SK-N-SH treated with all-trans-retinoic acid at 6 μM for 48 hours (cell line): ENCODE measurements at regions not wholly inside any gene's neighbourhood (a gene's known extent, or its start where the extent isn't known, plus 50 kb on each side); places are given as distances from the start of the nearest gene placed in this dataset.

Source experiments
- ATAC-seq: fragments of 200-7000 bp; cut with Tn5 transposase; 3 replicates; pipeline ENCODE4 v1.9.1; 2020; ENCODE audit warnings: mild to moderate bottlenecking, moderate library complexity
- ARNTL ChIP-seq: fragments of 450-650 bp; formaldehyde crosslinking; IDR thresholded peaks from 2 replicates; pipeline ENCODE4 v1.5.0; 2020; ENCODE audit warnings: low read depth, mild to moderate bottlenecking, moderate library complexity, borderline replicate concordance
- BACH2 ChIP-seq: fragments of 250-450 bp; sonication (Bioruptor Pico); IDR thresholded peaks from 2 replicates; pipeline ENCODE4 v1.9.0; 2021; ENCODE audit warnings: mild to moderate bottlenecking, borderline replicate concordance
- CREB5 ChIP-seq: fragments of 250-450 bp; sonication (Bioruptor Pico); IDR thresholded peaks from 2 replicates; pipeline ENCODE4 v1.5.1; 2020; ENCODE audit warnings: low read depth, mild to moderate bottlenecking, moderate library complexity
- CSDC2 ChIP-seq: fragments of 250-450 bp; sonication (Bioruptor Pico); IDR thresholded peaks from 2 replicates; pipeline ENCODE4 v1.5.0; 2020; ENCODE audit warnings: mild to moderate bottlenecking, moderate library complexity
- ESRRG ChIP-seq: fragments of 250-450 bp; sonication (Bioruptor Pico); IDR thresholded peaks from 2 replicates; pipeline ENCODE4 v1.6.1; 2021; ENCODE audit warnings: mild to moderate bottlenecking
- GLIS3 ChIP-seq: fragments of 250-450 bp; sonication (Bioruptor Pico); IDR thresholded peaks from 2 replicates; pipeline ENCODE4 v1.5.0; 2020; ENCODE audit warnings: mild to moderate bottlenecking, moderate library complexity
- ISL1 ChIP-seq: fragments of 250-450 bp; sonication (Bioruptor Pico); IDR thresholded peaks from 2 replicates; pipeline ENCODE4 v2.1.2; 2022; ENCODE audit warnings: mild to moderate bottlenecking, moderate library complexity
- OSR1 ChIP-seq: fragments of 250-450 bp; sonication (Bioruptor Pico); IDR thresholded peaks from 2 replicates; pipeline ENCODE4 v1.8.0; 2022; ENCODE audit warnings: moderate library complexity, mild to moderate bottlenecking, inconsistent platforms
- PPARA ChIP-seq: fragments of 250-450 bp; sonication (Bioruptor Pico); IDR thresholded peaks from 2 replicates; pipeline ENCODE4 v1.5.0; 2020; ENCODE audit warnings: mild to moderate bottlenecking, borderline replicate concordance
- RARB ChIP-seq: fragments of 250-450 bp; sonication (Bioruptor Pico); IDR thresholded peaks from 2 replicates; pipeline ENCODE4 v1.8.0; 2021; ENCODE audit warnings: mild to moderate bottlenecking, moderate library complexity
- SNAI2 ChIP-seq: fragments of 250-450 bp; sonication (Bioruptor Pico); IDR thresholded peaks from 2 replicates; pipeline ENCODE4 v1.5.0; 2020; ENCODE audit warnings: mild to moderate bottlenecking, moderate library complexity
- TCF4 ChIP-seq: fragments of 250-450 bp; sonication (Bioruptor Pico); IDR thresholded peaks from 2 replicates; pipeline ENCODE4 v1.8.0; 2021; ENCODE audit warnings: mild to moderate bottlenecking, moderate library complexity, borderline replicate concordance
- TOX ChIP-seq: fragments of 250-450 bp; sonication (Bioruptor Pico); IDR thresholded peaks from 2 replicates; pipeline ENCODE4 v1.8.0; 2021; ENCODE audit warnings: mild to moderate bottlenecking, moderate library complexity, borderline replicate concordance
- ZC3H10 ChIP-seq: fragments of 250-450 bp; sonication (Bioruptor Pico); IDR thresholded peaks from 2 replicates; pipeline ENCODE4 v1.5.1; 2021; ENCODE audit warnings: mild to moderate bottlenecking, moderate library complexity
- ZFP3 ChIP-seq: fragments of 250-450 bp; sonication (Bioruptor Pico); IDR thresholded peaks from 2 replicates; pipeline ENCODE4 v1.5.0; 2020; ENCODE audit warnings: mild to moderate bottlenecking, moderate library complexity
- ZFP30 ChIP-seq: fragments of 450-650 bp; formaldehyde crosslinking; IDR thresholded peaks from 2 replicates; pipeline ENCODE4 v1.5.0; 2022; ENCODE audit warnings: mild to moderate bottlenecking, moderate library complexity
- ZNF565 ChIP-seq: fragments of 450-650 bp; formaldehyde crosslinking; conservative IDR thresholded peaks from 2 replicates; pipeline ENCODE4 v1.5.0; 2020; ENCODE audit warnings: low read depth, mild to moderate bottlenecking, moderate library complexity
- ZNF70 ChIP-seq: fragments of 450-650 bp; formaldehyde crosslinking; IDR thresholded peaks from 2 replicates; pipeline ENCODE4 v1.5.0; 2020; ENCODE audit warnings: mild to moderate bottlenecking, moderate library complexity
- ZNF8 ChIP-seq: fragments of 450-650 bp; formaldehyde crosslinking; IDR thresholded peaks from 2 replicates; pipeline ENCODE4 v1.5.0; 2020; ENCODE audit warnings: mild to moderate bottlenecking, moderate library complexity
- TF ChIP-seq, protein P1 (sequence below): fragments of 250-450 bp; sonication (Bioruptor Pico); IDR thresholded peaks from 2 replicates; pipeline ENCODE4 v1.5.0; 2020; ENCODE audit warnings: mild to moderate bottlenecking, moderate library complexity
- TF ChIP-seq, protein P2 (sequence below): fragments of 250-450 bp; sonication (Bioruptor Pico); IDR thresholded peaks from 2 replicates; pipeline ENCODE4 v1.5.1; 2021; ENCODE audit warnings: mild to moderate bottlenecking, moderate library complexity
- TF ChIP-seq, protein P3 (sequence below): fragments of 250-450 bp; sonication (Bioruptor Pico); IDR thresholded peaks from 2 replicates; pipeline ENCODE4 v1.8.0; 2021; ENCODE audit warnings: low read depth, mild to moderate bottlenecking, moderate library complexity, borderline replicate concordance
- TF ChIP-seq, protein P4 (sequence below): fragments of 250-450 bp; sonication (Bioruptor Pico); IDR thresholded peaks from 2 replicates; pipeline ENCODE4 v1.8.0; 2020; ENCODE audit warnings: mild to moderate bottlenecking, moderate library complexity, borderline replicate concordance

DNA sequence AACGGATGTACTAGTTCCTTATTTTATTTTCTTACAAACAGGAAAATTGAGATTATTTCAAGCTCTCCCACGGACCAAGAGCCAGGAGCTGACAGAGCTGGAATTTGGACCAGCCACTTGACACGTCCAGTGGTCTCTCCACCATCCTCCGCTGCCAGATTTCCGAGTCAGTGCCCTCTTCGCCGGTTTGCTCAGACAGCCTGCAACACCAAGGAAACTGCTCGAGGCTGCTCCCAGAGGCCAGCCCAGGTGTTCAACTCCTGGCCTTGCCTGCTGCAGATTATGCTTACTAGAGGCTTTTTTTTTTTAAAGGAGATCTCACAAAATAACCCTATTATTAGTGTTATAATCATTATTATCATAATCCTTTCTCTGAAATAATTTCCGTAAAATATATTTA lies 779.8 kb downstream of the RNF144A start (continued):
- no peak for TF ChIP-seq ZFP30 (CRISPR knock-in tag)
- TF ChIP-seq, all 23 proteins: peak for 0

DNA sequence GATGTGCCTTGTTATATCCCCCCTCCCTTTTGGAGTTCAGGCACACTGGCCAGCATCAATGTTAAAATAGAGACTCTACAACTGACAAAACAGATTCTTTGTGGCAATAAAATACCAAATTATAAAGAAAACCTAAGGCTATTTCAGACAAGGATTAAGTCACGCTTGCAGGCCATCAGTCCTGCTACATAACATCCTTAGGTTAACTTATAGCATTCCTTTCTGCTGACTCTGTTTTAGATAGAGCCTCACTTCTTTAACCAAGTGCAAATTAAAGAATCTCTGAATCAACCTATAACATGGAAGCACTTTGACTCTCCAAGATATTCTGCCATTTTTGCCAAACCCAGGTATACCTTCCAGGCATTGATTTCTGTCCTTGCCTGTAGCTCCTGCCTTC lies 784.6 kb downstream of the RNF144A start:
- TF ChIP-seq ISL1 (peak; percentile 6; the same call in 1 of the 2 replicates), GLIS3 (CRISPR knock-in tag) (no peak), ZFP30 (CRISPR knock-in tag) (no peak), ESRRG (CRISPR knock-in tag) (no peak)
- TF ChIP-seq, protein P1, sequence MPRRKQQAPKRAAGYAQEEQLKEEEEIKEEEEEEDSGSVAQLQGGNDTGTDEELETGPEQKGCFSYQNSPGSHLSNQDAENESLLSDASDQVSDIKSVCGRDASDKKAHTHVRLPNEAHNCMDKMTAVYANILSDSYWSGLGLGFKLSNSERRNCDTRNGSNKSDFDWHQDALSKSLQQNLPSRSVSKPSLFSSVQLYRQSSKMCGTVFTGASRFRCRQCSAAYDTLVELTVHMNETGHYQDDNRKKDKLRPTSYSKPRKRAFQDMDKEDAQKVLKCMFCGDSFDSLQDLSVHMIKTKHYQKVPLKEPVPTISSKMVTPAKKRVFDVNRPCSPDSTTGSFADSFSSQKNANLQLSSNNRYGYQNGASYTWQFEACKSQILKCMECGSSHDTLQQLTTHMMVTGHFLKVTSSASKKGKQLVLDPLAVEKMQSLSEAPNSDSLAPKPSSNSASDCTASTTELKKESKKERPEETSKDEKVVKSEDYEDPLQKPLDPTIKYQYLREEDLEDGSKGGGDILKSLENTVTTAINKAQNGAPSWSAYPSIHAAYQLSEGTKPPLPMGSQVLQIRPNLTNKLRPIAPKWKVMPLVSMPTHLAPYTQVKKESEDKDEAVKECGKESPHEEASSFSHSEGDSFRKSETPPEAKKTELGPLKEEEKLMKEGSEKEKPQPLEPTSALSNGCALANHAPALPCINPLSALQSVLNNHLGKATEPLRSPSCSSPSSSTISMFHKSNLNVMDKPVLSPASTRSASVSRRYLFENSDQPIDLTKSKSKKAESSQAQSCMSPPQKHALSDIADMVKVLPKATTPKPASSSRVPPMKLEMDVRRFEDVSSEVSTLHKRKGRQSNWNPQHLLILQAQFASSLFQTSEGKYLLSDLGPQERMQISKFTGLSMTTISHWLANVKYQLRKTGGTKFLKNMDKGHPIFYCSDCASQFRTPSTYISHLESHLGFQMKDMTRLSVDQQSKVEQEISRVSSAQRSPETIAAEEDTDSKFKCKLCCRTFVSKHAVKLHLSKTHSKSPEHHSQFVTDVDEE (CRISPR knock-in tag), result no peak
- TF ChIP-seq, protein P2, sequence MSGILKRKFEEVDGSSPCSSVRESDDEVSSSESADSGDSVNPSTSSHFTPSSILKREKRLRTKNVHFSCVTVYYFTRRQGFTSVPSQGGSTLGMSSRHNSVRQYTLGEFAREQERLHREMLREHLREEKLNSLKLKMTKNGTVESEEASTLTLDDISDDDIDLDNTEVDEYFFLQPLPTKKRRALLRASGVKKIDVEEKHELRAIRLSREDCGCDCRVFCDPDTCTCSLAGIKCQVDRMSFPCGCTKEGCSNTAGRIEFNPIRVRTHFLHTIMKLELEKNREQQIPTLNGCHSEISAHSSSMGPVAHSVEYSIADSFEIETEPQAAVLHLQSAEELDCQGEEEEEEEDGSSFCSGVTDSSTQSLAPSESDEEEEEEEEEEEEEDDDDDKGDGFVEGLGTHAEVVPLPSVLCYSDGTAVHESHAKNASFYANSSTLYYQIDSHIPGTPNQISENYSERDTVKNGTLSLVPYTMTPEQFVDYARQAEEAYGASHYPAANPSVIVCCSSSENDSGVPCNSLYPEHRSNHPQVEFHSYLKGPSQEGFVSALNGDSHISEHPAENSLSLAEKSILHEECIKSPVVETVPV, result no peak

DNA sequence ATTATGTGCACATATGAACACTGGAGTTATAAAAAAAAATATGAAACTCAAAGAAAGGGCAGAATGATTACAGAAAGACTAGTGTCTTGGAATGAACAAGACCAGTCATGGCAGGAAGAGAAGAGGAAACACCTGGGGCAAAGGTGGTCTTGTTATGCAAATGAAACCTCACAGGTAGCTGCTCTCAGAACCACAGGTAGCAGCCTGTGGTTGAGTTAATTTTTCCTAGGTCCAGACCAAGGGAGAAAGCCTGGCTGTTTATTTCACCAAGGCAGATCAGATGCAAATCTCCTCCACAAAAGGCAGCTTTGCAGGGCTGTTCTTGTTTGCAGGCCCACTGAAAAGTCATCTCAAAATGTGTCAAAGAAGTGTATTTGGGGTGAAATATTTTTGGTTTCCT lies 785.8 kb downstream of the RNF144A start:
- ATAC-seq, result no peak
- TF ChIP-seq ZNF8 (CRISPR knock-in tag), result no peak
- TF ChIP-seq ZFP3, result no peak
- TF ChIP-seq ZFP30 (CRISPR knock-in tag), result no peak
- no peak for TF ChIP-seq TOX (CRISPR knock-in tag)
- no peak for TF ChIP-seq ZNF70 (CRISPR knock-in tag)
- TF ChIP-seq ZNF565, result no peak
- no peak for TF ChIP-seq SNAI2
- TF ChIP-seq ARNTL (CRISPR knock-in tag), result no peak
- no peak for TF ChIP-seq BACH2 (CRISPR knock-in tag)
- no peak for TF ChIP-seq OSR1 (CRISPR knock-in tag)
- TF ChIP-seq ESRRG (CRISPR knock-in tag), result no peak
- TF ChIP-seq, all 23 proteins: peak for 0

More for the DNA sequence above, 784.6 kb downstream of the RNF144A start:
- no peak for ATAC-seq

DNA sequence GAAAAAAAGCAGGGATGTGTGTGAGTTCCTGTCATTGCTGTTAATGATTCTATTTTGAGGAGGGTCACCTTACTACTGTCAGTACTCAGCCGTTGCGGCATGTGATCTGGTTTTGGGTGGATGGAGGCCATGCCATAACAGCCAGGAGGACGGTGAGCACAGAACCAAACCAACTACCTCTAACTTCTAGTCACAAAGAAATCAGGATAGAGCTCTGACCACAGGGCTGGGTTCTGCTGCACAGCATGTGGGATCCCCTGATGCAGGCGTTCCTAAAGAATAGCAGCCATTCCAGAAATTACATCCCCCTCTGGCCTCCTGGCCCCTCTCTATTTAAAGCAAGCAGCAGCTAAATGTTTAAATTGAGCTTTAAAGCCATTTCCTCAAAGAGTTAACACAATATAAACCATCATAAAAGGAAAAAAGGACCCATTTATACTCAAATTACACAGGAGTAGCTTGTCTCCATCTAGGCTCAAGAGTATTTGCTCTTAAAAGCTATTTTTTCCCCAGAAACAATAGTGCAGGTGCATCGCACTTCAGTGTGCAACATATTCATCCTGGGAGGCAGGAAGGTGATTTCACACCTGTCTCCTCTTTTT lies 786.4 kb downstream of the RNF144A start:
- ATAC-seq, result no peak
- no peak for TF ChIP-seq ESRRG (CRISPR knock-in tag)
- no peak for TF ChIP-seq BACH2 (CRISPR knock-in tag)
- TF ChIP-seq PPARA (CRISPR knock-in tag), result no peak
- TF ChIP-seq, protein P2, result no peak
- no peak for TF ChIP-seq ZFP3
- no peak for TF ChIP-seq ISL1
- no peak for TF ChIP-seq ZNF8 (CRISPR knock-in tag)
- TF ChIP-seq TCF4 (CRISPR knock-in tag), result no peak
- no peak for TF ChIP-seq ZNF565
- no peak for TF ChIP-seq ARNTL (CRISPR knock-in tag)
- TF ChIP-seq CSDC2, result no peak
- TF ChIP-seq ZC3H10 (CRISPR knock-in tag), result no peak
- TF ChIP-seq, protein P3, sequence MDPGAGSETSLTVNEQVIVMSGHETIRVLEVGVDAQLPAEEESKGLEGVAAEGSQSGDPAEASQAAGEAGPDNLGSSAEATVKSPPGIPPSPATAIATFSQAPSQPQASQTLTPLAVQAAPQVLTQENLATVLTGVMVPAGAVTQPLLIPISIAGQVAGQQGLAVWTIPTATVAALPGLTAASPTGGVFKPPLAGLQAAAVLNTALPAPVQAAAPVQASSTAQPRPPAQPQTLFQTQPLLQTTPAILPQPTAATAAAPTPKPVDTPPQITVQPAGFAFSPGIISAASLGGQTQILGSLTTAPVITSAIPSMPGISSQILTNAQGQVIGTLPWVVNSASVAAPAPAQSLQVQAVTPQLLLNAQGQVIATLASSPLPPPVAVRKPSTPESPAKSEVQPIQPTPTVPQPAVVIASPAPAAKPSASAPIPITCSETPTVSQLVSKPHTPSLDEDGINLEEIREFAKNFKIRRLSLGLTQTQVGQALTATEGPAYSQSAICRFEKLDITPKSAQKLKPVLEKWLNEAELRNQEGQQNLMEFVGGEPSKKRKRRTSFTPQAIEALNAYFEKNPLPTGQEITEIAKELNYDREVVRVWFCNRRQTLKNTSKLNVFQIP, result no peak
- TF ChIP-seq, protein P4, sequence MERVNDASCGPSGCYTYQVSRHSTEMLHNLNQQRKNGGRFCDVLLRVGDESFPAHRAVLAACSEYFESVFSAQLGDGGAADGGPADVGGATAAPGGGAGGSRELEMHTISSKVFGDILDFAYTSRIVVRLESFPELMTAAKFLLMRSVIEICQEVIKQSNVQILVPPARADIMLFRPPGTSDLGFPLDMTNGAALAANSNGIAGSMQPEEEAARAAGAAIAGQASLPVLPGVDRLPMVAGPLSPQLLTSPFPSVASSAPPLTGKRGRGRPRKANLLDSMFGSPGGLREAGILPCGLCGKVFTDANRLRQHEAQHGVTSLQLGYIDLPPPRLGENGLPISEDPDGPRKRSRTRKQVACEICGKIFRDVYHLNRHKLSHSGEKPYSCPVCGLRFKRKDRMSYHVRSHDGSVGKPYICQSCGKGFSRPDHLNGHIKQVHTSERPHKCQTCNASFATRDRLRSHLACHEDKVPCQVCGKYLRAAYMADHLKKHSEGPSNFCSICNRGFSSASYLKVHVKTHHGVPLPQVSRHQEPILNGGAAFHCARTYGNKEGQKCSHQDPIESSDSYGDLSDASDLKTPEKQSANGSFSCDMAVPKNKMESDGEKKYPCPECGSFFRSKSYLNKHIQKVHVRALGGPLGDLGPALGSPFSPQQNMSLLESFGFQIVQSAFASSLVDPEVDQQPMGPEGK (CRISPR knock-in tag), result no peak
- TF ChIP-seq TOX (CRISPR knock-in tag), result no peak
- TF ChIP-seq ZFP30 (CRISPR knock-in tag), result no peak
- no peak for TF ChIP-seq CREB5 (CRISPR knock-in tag)
- no peak for TF ChIP-seq OSR1 (CRISPR knock-in tag)
- no peak for TF ChIP-seq RARB (CRISPR knock-in tag)
